GM10248 (cell line): ENCODE measurements at regions not wholly inside any gene's neighbourhood (a gene's known extent, or its start where the extent isn't known, plus 50 kb on each side); places are given as distances from the start of the nearest gene placed in this dataset.

Experiments used
- CTCF ChIA-PET: fragments of 300-600 bp; sonication (Branson Sonifier 250); formaldehyde crosslinking; extraction: SDS; loops from one replicate; lab custom pipeline; 2021; ENCODE audit warnings: antibody characterized with exemption; lab: Yijun Ruan, JAX
- POLR2A ChIA-PET: fragments of 350-650 bp; sonication (Branson Sonifier 250); formaldehyde crosslinking; extraction: SDS; loops from one replicate; lab custom pipeline; 2020; ENCODE audit warnings: antibody characterized with exemption; lab: Yijun Ruan, JAX
- DNase-seq: peaks from one replicate; pipeline ENCODE4 v3.0.0; 2012; ENCODE audit errors: extremely low spot score
- TF ChIP-seq, protein P1 (sequence below): IDR thresholded peaks from 2 replicates; pipeline ENCODE4 v1.5.1; 2012; ENCODE audit warnings: mild to moderate bottlenecking, low read depth; ENCODE audit errors: extremely low read depth, missing control alignments, control extremely low read depth

- DNase-seq: no peak
- TF ChIP-seq, protein P1, sequence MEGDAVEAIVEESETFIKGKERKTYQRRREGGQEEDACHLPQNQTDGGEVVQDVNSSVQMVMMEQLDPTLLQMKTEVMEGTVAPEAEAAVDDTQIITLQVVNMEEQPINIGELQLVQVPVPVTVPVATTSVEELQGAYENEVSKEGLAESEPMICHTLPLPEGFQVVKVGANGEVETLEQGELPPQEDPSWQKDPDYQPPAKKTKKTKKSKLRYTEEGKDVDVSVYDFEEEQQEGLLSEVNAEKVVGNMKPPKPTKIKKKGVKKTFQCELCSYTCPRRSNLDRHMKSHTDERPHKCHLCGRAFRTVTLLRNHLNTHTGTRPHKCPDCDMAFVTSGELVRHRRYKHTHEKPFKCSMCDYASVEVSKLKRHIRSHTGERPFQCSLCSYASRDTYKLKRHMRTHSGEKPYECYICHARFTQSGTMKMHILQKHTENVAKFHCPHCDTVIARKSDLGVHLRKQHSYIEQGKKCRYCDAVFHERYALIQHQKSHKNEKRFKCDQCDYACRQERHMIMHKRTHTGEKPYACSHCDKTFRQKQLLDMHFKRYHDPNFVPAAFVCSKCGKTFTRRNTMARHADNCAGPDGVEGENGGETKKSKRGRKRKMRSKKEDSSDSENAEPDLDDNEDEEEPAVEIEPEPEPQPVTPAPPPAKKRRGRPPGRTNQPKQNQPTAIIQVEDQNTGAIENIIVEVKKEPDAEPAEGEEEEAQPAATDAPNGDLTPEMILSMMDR: no peak
- CTCF ChIA-PET: no interaction called here
- POLR2A ChIA-PET: no interaction called here
Observed at GRCh38 chr14:38915125-38915524, 187.9 kb downstream of the SEC23A start.

DNA sequence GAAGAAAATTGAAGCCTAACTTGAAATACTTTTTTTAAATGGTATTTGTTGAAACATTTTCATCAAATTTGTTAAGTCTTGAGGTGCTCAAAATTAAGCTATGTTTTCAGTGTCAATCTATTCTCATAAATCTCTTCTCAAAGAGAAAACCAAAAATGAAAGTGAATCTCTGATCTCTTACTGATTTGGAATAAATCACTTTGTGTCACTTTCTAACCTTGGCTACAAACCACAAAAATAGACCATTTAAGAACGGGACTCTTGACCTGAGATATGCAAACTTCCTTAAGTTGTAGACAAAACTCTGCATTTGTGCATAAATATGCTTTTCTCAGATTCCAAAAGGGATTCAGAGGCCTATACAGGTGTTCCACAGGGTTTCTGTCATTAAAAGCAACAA is 192.9 kb downstream of the SEC23A start:
- ChIA-PET POLR2A (no interaction called here), CTCF (interaction anchor here (1.5 kb wide), 1 partner anchor 9 kb away, joined by 3 read pairs; no protein-coding TSS in a partner anchor)
- DNase-seq: no peak
- TF ChIP-seq, protein P1: no peak

DNA sequence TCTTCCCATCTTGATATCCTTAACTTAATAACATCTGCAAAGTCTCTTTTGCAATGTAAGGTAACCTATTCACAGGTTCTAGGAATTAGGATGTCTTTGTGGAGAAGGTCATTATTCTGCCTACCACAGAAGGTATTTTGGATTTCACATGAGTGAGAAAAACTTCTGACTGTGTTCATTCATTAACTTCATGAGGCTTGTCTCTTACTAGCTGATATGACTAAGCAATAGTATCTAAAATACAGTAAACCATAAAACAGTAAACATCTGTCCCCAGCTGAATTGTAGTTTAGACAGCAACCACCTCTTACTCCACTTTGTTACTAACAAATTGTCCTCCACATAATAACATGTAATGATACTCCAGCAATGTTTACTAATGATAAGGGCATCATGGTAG is 198.1 kb downstream of the SEC23A start:
- TF ChIP-seq, protein P1: no peak
- ChIA-PET POLR2A (no interaction called here), CTCF (no interaction called here)
- no peak for DNase-seq

DNA sequence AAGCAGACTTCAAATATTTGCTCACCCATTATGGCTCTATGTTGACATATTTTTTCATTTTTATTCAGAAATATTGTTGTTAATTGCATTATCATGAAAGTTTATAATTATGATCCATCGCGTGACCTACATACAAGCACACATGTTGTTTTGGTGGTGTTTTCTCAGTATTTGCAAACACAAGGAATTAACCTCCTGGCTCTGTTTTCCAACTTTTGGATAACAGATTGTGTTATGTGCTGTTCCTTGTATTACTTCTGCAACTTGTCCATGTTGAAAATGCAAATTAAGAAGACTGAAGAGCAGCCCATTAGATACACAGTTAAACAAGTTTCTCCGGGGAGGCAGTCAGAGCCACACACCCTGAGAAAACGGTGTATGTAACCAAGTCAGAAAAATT is 201.2 kb downstream of the SEC23A start:
- TF ChIP-seq, protein P1: no peak
- DNase-seq: no peak
- CTCF ChIA-PET: interaction anchor here (1.0 kb wide), 1 partner anchor 32 kb away, joined by 3 read pairs; no protein-coding TSS in a partner anchor

GRCh38 chr14:38900887-38901286 is 202.1 kb downstream of the SEC23A start:
- TF ChIP-seq, protein P1: no peak
- CTCF ChIA-PET: interaction anchor here (0.9 to 1.1 kb wide), 3 partner anchors 9 to 31 kb away, joined by 3 read pairs; no protein-coding TSS in a partner anchor
- POLR2A ChIA-PET: no interaction called here
- DNase-seq: no peak

More for the DNA sequence above, 201.2 kb downstream of the SEC23A start:
- POLR2A ChIA-PET: no interaction called here

DNA sequence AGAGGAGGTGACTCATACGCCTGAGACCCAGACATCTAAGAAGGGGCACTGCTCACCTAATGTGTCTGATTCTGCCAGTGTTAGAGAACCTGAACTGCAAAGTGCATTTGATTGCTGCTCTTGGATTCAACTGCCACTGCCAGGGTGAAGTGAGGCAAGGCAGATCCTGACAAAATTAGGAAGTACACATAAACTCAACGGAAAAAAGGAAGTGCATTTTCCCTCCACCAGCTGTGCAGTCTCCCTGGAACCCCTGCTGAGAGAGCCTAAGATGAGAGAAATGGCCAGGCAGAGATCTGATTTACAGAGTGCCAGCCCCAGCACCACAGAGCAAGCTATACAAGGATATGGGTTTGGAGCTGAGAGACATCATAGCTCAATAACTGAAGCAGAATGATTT is 215.3 kb downstream of the SEC23A start:
- ChIA-PET CTCF (interaction anchor here (1.2 to 1.8 kb wide), 3 partner anchors 12 to 22 kb away, joined by 4 to 5 read pairs (median 4); no protein-coding TSS in a partner anchor), POLR2A (no interaction called here)
- DNase-seq: no peak
- TF ChIP-seq, protein P1: no peak
